HG03520 (cell line): ENCODE measurements at regions not wholly inside any gene's neighbourhood (a gene's known extent, or its start where the extent isn't known, plus 50 kb on each side); places are given as distances from the start of the nearest gene placed in this dataset.
"Not testable (repeated sequence)": the region's sequence is repeated elsewhere in the genome, so short reads cannot be mapped to it uniquely, and the experiment has no call there.

Source experiments
- ATAC-seq: cut with Tn5 transposase; IDR thresholded peaks from one replicate; pipeline ENCODE4 v1.9.1; 2021; ENCODE audit warnings: mild to moderate bottlenecking, moderate library complexity; ENCODE audit not compliant: unreplicated experiment

GRCh38 chr2:182634386-182634785, 81.7 kb upstream of the DNAJC10 start:
- ATAC-seq, result no peak

GRCh38 chr2:182636699-182637098, 79.4 kb upstream of the DNAJC10 start:
- ATAC-seq, result no peak

GRCh38 chr2:182638667-182639066, 77.4 kb upstream of the DNAJC10 start:
- ATAC-seq, result no peak

GRCh38 chr2:182639971-182640370, 76.1 kb upstream of the DNAJC10 start:
- ATAC-seq, result no peak

- peak; percentile 100 for ATAC-seq
These were observed 73.7 kb upstream of the DNAJC10 start for GRCh38 chr2:182642328-182642727.

GRCh38 chr2:182646763-182647498, 69.1 kb upstream of the DNAJC10 start:
- ATAC-seq, result no peak

GRCh38 chr2:182647499-182647787, 68.6 kb upstream of the DNAJC10 start:
- ATAC-seq, result no peak

- no peak for ATAC-seq
These were observed 66.7 kb upstream of the DNAJC10 start for GRCh38 chr2:182649316-182649715.

GRCh38 chr2:182650704-182651103, 65.4 kb upstream of the DNAJC10 start:
- ATAC-seq, result no peak

- ATAC-seq, result no peak
These were observed 63.7 kb upstream of the DNAJC10 start for GRCh38 chr2:182652326-182652725.

- no peak for ATAC-seq
These were observed 60.3 kb upstream of the DNAJC10 start for GRCh38 chr2:182655750-182656149.

GRCh38 chr2:182664212-182664611, 51.8 kb upstream of the DNAJC10 start:
- ATAC-seq, result no peak

GRCh38 chr2:182665500-182665899, 50.6 kb upstream of the DNAJC10 start:
- not testable (repeated sequence) for ATAC-seq
